ENCODE measurements at regions not wholly inside any gene's neighbourhood (a gene's known extent, or its start where the extent isn't known, plus 50 kb on each side); places are given as distances from the start of the nearest gene placed in this dataset.

DNA sequence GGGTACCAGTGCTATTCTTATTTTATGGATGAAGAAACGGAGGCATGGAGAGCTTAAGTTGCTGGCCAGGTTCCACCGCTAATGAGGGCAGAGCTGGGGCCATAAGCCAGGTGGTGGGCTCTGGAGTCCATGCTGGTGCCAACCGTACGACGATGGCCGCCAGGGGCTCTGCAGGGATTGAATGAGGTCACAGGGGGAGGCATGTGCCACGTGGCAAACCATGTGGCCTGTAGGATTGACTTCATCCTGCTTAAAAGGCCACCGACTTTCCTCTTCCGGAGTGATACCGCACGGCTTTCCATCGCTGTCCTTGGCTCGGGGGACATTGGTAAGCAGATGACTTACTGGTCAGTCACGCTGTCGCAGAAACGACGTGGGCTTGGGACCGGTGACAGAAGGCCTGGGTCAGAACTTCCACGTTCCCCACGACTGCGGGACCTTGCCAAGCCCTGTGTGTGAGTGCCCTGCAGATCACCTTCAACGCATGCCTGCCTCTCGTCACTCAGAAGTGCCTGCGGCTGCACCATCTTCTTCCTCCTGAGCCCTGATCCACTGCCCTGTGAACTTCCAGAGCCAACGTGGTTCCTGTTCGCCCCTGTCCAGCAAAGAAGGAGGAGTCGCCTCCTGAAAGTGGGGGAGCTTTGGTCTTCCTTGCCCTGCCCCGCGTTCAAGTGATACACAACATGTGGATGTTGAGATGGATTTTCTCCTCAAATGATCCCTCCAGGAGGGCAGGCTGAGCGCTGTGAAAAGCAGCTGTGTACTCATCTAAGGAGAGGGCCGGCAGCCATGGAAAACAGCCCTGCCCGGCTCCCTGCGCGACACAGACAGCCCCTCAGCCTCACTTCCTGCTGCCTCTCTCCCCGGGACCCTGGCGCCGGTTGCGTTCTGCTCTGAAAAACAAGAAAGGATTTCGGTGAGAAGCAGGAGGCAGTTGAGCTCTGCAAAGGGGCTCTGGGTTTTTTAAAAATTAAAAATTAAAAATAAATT, 176.7 kb downstream of the C16orf95 start:
- TF ChIP-seq, protein P1, sequence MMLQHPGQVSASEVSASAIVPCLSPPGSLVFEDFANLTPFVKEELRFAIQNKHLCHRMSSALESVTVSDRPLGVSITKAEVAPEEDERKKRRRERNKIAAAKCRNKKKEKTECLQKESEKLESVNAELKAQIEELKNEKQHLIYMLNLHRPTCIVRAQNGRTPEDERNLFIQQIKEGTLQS (IDR thresholded peaks at IDR 0.05), result no peak
- TF ChIP-seq, protein P2, sequence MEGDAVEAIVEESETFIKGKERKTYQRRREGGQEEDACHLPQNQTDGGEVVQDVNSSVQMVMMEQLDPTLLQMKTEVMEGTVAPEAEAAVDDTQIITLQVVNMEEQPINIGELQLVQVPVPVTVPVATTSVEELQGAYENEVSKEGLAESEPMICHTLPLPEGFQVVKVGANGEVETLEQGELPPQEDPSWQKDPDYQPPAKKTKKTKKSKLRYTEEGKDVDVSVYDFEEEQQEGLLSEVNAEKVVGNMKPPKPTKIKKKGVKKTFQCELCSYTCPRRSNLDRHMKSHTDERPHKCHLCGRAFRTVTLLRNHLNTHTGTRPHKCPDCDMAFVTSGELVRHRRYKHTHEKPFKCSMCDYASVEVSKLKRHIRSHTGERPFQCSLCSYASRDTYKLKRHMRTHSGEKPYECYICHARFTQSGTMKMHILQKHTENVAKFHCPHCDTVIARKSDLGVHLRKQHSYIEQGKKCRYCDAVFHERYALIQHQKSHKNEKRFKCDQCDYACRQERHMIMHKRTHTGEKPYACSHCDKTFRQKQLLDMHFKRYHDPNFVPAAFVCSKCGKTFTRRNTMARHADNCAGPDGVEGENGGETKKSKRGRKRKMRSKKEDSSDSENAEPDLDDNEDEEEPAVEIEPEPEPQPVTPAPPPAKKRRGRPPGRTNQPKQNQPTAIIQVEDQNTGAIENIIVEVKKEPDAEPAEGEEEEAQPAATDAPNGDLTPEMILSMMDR (IDR thresholded peaks at IDR 0.05; ENCODE audit: low read depth, low read length, missing input control), result no peak
- TF ChIP-seq TAF1 (conservative IDR thresholded peaks at IDR 0.05) (no peak), FOXA1 (IDR thresholded peaks at IDR 0.05) (no peak), JUND (IDR thresholded peaks at IDR 0.05) (no peak), EGR1 (IDR thresholded peaks at IDR 0.05; ENCODE audit: low read depth in 2 of 2) (no peak), SP1 (IDR thresholded peaks at IDR 0.05) (no peak), HNF4A (conservative IDR thresholded peaks at IDR 0.05) (no peak), RAD21 (IDR thresholded peaks at IDR 0.05) (no peak)

Data from liver (tissue), 3 donors.